Mesendoderm (in vitro differentiated cells): ENCODE measurements at regions not wholly inside any gene's neighbourhood (a gene's known extent, or its start where the extent isn't known, plus 50 kb on each side); places are given as distances from the start of the nearest gene placed in this dataset.

Source experiments
- DNase-seq: peaks from one replicate; pipeline ENCODE4 v3.0.0; 2013
- H2AK5ac ChIP-seq: 2 replicates; pipeline ENCODE4 v1.6.1; 2013; ENCODE audit warnings: low read length, inconsistent platforms
- H2BK120ac ChIP-seq: 2 replicates; pipeline ENCODE4 v1.6.1; 2013; ENCODE audit warnings: low read depth, mild to moderate bottlenecking, low read length, moderate library complexity, mixed read lengths
- H2BK15ac ChIP-seq: replicated peaks from 2 replicates; pipeline ENCODE4 v1.6.1; 2013; ENCODE audit warnings: low read depth, mild to moderate bottlenecking, moderate library complexity
- H2BK5ac ChIP-seq: 2 replicates; pipeline ENCODE4 v1.6.1; 2013; ENCODE audit warnings: low read length, inconsistent platforms
- H3K18ac ChIP-seq: 2 replicates; pipeline ENCODE4 v1.6.1; 2013; ENCODE audit warnings: mild to moderate bottlenecking, low read length, mixed read lengths
- H3K23ac ChIP-seq: one replicate; pipeline ENCODE4 v1.6.1; 2013; ENCODE audit warnings: low read length
- H3K27ac ChIP-seq: 2 replicates; pipeline ENCODE4 v1.5.1; 2013; ENCODE audit warnings: low read depth, mild to moderate bottlenecking, inconsistent platforms, low read length, moderate library complexity
- H3K27me3 ChIP-seq: 2 replicates; pipeline ENCODE4 v1.6.1; 2013; ENCODE audit warnings: low read length, control low read depth, mild to moderate bottlenecking, inconsistent platforms; ENCODE audit not compliant: insufficient read depth, poor library complexity
- H3K36me3 ChIP-seq: 2 replicates; pipeline ENCODE4 v1.6.1; 2013; ENCODE audit warnings: low read length, inconsistent platforms; ENCODE audit not compliant: control insufficient read depth, insufficient read depth
- H3K4ac ChIP-seq: one replicate; pipeline ENCODE4 v1.6.1; 2013; ENCODE audit warnings: low read depth, mild to moderate bottlenecking, low read length, moderate library complexity
- H3K4me1 ChIP-seq: 2 replicates; pipeline ENCODE4 v1.6.1; 2013; ENCODE audit warnings: low read depth, low read length, inconsistent platforms; ENCODE audit not compliant: control insufficient read depth
- H3K4me2 ChIP-seq: 2 replicates; pipeline ENCODE4 v1.6.1; 2013; ENCODE audit warnings: low read length
- H3K4me3 ChIP-seq: 2 replicates; pipeline ENCODE4 v1.5.1; 2013; ENCODE audit warnings: mild to moderate bottlenecking, low read length
- H3K56ac ChIP-seq: one replicate; pipeline ENCODE4 v1.6.1; 2013; ENCODE audit warnings: low read length
- H3K79me1 ChIP-seq: 2 replicates; pipeline ENCODE4 v1.6.1; 2013; ENCODE audit warnings: low read length, inconsistent platforms
- H3K79me2 ChIP-seq: 2 replicates; pipeline ENCODE4 v1.6.1; 2013; ENCODE audit warnings: mild to moderate bottlenecking, low read length; ENCODE audit not compliant: control insufficient read depth, insufficient read depth
- H3K9ac ChIP-seq: 2 replicates; pipeline ENCODE4 v1.6.1; 2013; ENCODE audit warnings: low read length, inconsistent platforms
- H4K5ac ChIP-seq: one replicate; pipeline ENCODE4 v1.6.1; 2013; ENCODE audit warnings: low read length
- H4K8ac ChIP-seq: one replicate; pipeline ENCODE4 v1.6.1; 2013; ENCODE audit warnings: low read depth, mild to moderate bottlenecking, control low read depth, low read length, moderate library complexity
- WGBS: extraction: QIAGEN DNeasy Blood & Tissue Kit; methylation state at CpG from one replicate; pipeline ENCODE4 v1.1.7; 2013; ENCODE audit warnings: low lambda C conversion rate, missing lambda C conversion rate; ENCODE audit not compliant: insufficient coverage; ENCODE audit errors: extremely low coverage; 5-methylcytosine and 5-hydroxymethylcytosine counted together

GRCh38 chr20:40144581-40144980, 544.5 kb downstream of the MAFB start:
- Histone ChIP-seq H3K4ac (no peak overlapping the region), H3K27ac (no peak overlapping the region), H3K9ac (no peak overlapping the region), H3K56ac (no peak overlapping the region), H3K23ac (no peak overlapping the region), H3K27me3 (no peaks in the 10 kb centered on the region), H4K8ac (no peak overlapping the region), H3K4me1 (no peaks in the 10 kb centered on the region), H2BK120ac (no peak overlapping the region), H3K36me3 (no peaks in the 10 kb centered on the region), H4K5ac (no peak overlapping the region), H3K79me1 (no peaks in the 10 kb centered on the region), H2BK5ac (no peak overlapping the region), H2AK5ac (no peak overlapping the region), H3K4me3 (no peak overlapping the region), H3K18ac (no peak overlapping the region), H3K79me2 (no peaks in the 10 kb centered on the region), H2BK15ac (no peak overlapping the region), H3K4me2 (no peak overlapping the region)
- DNase-seq = no peak
- no CpG with 5 or more reads among the region's 4 CpGs for WGBS

- no CpG with 5 or more reads among the region's 1 CpG for WGBS
These were observed 554.9 kb downstream of the MAFB start for GRCh38 chr20:40134176-40134575.

GRCh38 chr20:40120827-40121226, 568.2 kb downstream of the MAFB start:
- Histone ChIP-seq H3K27ac (no peak overlapping the region), H3K23ac (no peak overlapping the region), H4K8ac (no peak overlapping the region), H3K18ac (no peak overlapping the region), H3K4me2 (no peak overlapping the region), H3K79me1 (no peaks in the 10 kb centered on the region), H3K79me2 (no peaks in the 10 kb centered on the region), H3K4ac (no peak overlapping the region), H3K56ac (no peak overlapping the region), H3K4me1 (no peaks in the 10 kb centered on the region), H2AK5ac (no peak overlapping the region), H2BK5ac (no peak overlapping the region), H3K27me3 (no peaks in the 10 kb centered on the region), H3K36me3 (no peaks in the 10 kb centered on the region), H3K9ac (no peak overlapping the region), H3K4me3 (no peak overlapping the region), H2BK15ac (no peak overlapping the region), H2BK120ac (no peak overlapping the region), H4K5ac (no peak overlapping the region)
- no peak for DNase-seq
- 100% methylated on average over 2 of the region's 2 CpGs for WGBS

More at GRCh38 chr20:40134176-40134575, 554.9 kb downstream of the MAFB start:
- H2AK5ac ChIP-seq = no peak overlapping the region
- no peak overlapping the region for H3K23ac ChIP-seq
- no peak overlapping the region for H3K27ac ChIP-seq
- no peaks in the 10 kb centered on the region for H3K4me1 ChIP-seq
- no peak overlapping the region for H2BK5ac ChIP-seq
- H3K56ac ChIP-seq = no peak overlapping the region
- H3K27me3 ChIP-seq = no peaks in the 10 kb centered on the region
- no peak overlapping the region for H3K18ac ChIP-seq
- H3K79me2 ChIP-seq = no peaks in the 10 kb centered on the region
- H3K36me3 ChIP-seq = no peaks in the 10 kb centered on the region
- H3K4me2 ChIP-seq = no peak overlapping the region
- DNase-seq = peak; percentile 31
- no peak overlapping the region for H2BK15ac ChIP-seq
- no peak overlapping the region for H2BK120ac ChIP-seq
- H4K8ac ChIP-seq = no peak overlapping the region
- no peak overlapping the region for H3K4ac ChIP-seq
- no peak overlapping the region for H4K5ac ChIP-seq
- no peak overlapping the region for H3K9ac ChIP-seq
- no peak overlapping the region for H3K4me3 ChIP-seq
- H3K79me1 ChIP-seq = no peaks in the 10 kb centered on the region

- Histone ChIP-seq H3K18ac (no peak overlapping the region), H2AK5ac (no peak overlapping the region), H4K5ac (no peak overlapping the region), H3K36me3 (no peaks in the 10 kb centered on the region), H3K4ac (no peak overlapping the region), H3K56ac (no peak overlapping the region), H3K23ac (no peak overlapping the region), H3K27ac (no peak overlapping the region), H3K4me2 (no peak overlapping the region), H3K4me3 (no peak overlapping the region), H3K9ac (no peak overlapping the region), H4K8ac (no peak overlapping the region), H2BK5ac (no peak overlapping the region), H3K4me1 (no peaks in the 10 kb centered on the region), H3K27me3 (no peaks in the 10 kb centered on the region), H3K79me2 (no peaks in the 10 kb centered on the region), H2BK15ac (no peak overlapping the region), H3K79me1 (no peaks in the 10 kb centered on the region), H2BK120ac (no peak overlapping the region)
- no CpG with 5 or more reads among the region's 5 CpGs for WGBS
- DNase-seq = no peak
These were observed 577.8 kb downstream of the MAFB start for GRCh38 chr20:40111282-40111681.

DNA sequence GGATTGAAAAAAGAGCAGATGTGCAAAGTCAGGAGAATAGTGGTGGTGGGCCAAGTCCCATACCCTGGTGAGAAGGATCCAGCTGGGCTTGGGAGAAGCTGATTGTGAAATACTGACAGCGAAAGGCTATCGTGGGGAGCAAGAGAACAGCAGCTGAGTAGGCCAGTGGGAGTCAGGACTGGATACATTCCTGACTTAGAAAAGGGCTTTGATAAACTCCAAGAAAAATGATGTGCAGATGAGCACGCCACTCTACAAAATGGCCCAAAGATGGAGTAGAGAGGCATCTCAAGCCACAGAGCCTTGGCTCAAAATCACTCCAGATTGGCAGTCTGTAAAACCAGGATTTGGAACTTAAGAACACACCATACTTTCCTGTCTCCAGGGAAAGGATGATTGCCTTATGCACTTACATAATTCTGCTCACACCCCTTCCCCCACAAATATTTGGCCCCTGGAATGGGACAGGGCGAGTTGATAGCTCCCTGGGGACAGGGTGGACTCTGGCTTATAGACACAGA, 578.7 kb downstream of the MAFB start:
- no peak overlapping the region for H3K9ac ChIP-seq
- no peaks in the 10 kb centered on the region for H3K36me3 ChIP-seq
- DNase-seq = no peak
- no peaks in the 10 kb centered on the region for H3K79me1 ChIP-seq
- H3K4me1 ChIP-seq = no peaks in the 10 kb centered on the region
- no peak overlapping the region for H4K8ac ChIP-seq
- no peak overlapping the region for H2BK5ac ChIP-seq
- H2BK120ac ChIP-seq = no peak overlapping the region
- no peak overlapping the region for H3K23ac ChIP-seq
- no peak overlapping the region for H3K27ac ChIP-seq
- no peak overlapping the region for H2AK5ac ChIP-seq
- H3K4ac ChIP-seq = no peak overlapping the region
- no peak overlapping the region for H4K5ac ChIP-seq
- H3K4me3 ChIP-seq = no peak overlapping the region
- H3K79me2 ChIP-seq = no peaks in the 10 kb centered on the region
- no peak overlapping the region for H3K4me2 ChIP-seq
- no peak overlapping the region for H2BK15ac ChIP-seq
- H3K27me3 ChIP-seq = no peaks in the 10 kb centered on the region
- H3K56ac ChIP-seq = no peak overlapping the region
- WGBS = no CpG with 5 or more reads among the region's 4 CpGs
- no peak overlapping the region for H3K18ac ChIP-seq

DNA sequence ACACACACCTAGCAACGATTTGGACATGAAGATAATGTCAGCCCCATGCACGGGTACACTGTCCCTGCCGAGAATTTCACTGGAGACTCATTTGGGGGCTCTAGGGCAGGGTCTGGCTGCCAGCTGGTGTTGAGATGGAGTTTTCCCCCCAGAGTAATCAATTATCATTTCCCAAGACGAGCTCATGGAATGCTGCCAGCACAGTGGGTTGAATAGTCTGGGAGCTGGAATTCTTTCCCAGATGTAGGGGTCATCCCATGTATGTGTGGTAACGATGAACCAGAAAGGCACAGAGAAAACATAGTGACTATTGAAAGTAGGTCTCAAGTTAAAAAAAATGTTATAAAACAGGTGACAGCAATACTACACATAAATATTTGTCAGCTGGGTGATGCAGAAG, 579.9 kb downstream of the MAFB start:
- Histone ChIP-seq H3K79me2 (no peaks in the 10 kb centered on the region), H3K56ac (no peak overlapping the region), H3K27ac (no peak overlapping the region), H3K27me3 (no peaks in the 10 kb centered on the region), H3K4me2 (no peak overlapping the region), H2BK15ac (no peak overlapping the region), H2BK5ac (no peak overlapping the region), H3K4me3 (no peak overlapping the region), H4K5ac (no peak overlapping the region), H2AK5ac (no peak overlapping the region), H3K79me1 (no peaks in the 10 kb centered on the region), H3K4me1 (no peaks in the 10 kb centered on the region), H3K23ac (no peak overlapping the region), H4K8ac (no peak overlapping the region), H3K36me3 (no peaks in the 10 kb centered on the region), H3K18ac (no peak overlapping the region), H2BK120ac (no peak overlapping the region), H3K9ac (no peak overlapping the region), H3K4ac (no peak overlapping the region)
- WGBS = no CpG with 5 or more reads among the region's 5 CpGs
- no peak for DNase-seq
